Neuron (in vitro differentiated cells): ENCODE measurements at regions not wholly inside any gene's neighbourhood (a gene's known extent, or its start where the extent isn't known, plus 50 kb on each side); places are given as distances from the start of the nearest gene placed in this dataset.
A peak's percentile ranks its signal among the peaks of the same experiment; 100 is the strongest.

Experiments
- H2AFZ ChIP-seq: one replicate; pipeline ENCODE4 v1.6.1; 2013; ENCODE audit warnings: low read depth, mild to moderate bottlenecking, inconsistent platforms, low read length, moderate library complexity
- H3K27me3 ChIP-seq: one replicate; pipeline ENCODE4 v1.6.1; 2013; ENCODE audit warnings: low read length; ENCODE audit not compliant: insufficient read depth
- H3K36me3 ChIP-seq: one replicate; pipeline ENCODE4 v1.6.1; 2013; ENCODE audit warnings: low read length; ENCODE audit not compliant: insufficient read depth
- H3K4me1 ChIP-seq: one replicate; pipeline ENCODE4 v1.6.1; 2013; ENCODE audit warnings: low read length; ENCODE audit not compliant: insufficient read depth
- H3K4me3 ChIP-seq: 2 replicates; pipeline ENCODE4 v1.5.1; 2013; ENCODE audit warnings: mild to moderate bottlenecking, low read length, moderate library complexity
- H3K9me3 ChIP-seq: one replicate; pipeline ENCODE4 v1.6.1; 2013; ENCODE audit warnings: low read length

DNA sequence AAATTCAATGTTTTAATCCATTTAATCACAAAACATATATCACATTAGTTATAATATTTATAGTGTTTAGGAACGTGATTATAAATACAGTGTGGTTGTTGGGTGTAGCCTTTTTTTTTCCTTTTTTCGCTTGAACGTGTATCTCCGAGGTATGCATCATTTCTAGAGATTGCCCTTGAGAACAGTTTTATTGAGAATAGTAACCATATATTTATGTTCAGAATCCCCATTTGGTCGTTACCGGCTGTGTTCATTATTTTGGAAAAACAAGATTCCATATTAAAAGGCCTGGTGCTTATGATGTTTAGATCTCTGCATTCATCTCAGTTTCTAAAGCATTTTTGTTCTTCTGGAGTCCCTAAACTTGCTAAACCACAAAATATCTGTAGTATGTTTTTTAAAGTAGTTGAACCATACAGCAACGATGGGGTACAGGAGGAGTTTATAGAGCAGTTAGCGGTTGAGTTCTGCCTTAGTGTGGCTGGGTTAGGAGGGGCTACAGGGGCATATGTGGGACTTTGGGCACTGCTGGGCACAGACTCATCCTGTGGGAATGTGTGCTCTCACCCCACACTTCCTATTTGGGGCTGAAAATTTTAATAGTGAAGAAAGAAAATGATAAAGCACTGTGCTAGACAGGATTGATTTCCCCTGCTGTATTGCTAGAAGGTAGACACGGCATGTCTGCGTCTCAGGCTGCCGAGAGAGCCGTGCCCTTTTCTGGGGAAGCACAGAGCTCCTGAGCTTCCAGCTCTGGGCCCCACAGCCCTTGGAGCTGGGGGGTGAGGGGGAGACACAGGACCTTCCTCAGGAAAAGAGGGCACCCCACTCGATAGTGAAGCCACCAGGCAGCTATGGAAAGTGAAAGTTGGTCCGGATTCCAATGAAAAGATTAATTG lies 81.5 kb upstream of the PPARA start:
- no peak overlapping the region for H3K4me3 ChIP-seq
- H3K27me3 ChIP-seq = peaks cover 92% of the 10 kb centered on the region
- H3K4me1 ChIP-seq = no peaks in the 10 kb centered on the region
- no peaks in the 10 kb centered on the region for H3K36me3 ChIP-seq
- H3K9me3 ChIP-seq = no peaks in the 10 kb centered on the region
- no peak overlapping the region for H2AFZ ChIP-seq

DNA sequence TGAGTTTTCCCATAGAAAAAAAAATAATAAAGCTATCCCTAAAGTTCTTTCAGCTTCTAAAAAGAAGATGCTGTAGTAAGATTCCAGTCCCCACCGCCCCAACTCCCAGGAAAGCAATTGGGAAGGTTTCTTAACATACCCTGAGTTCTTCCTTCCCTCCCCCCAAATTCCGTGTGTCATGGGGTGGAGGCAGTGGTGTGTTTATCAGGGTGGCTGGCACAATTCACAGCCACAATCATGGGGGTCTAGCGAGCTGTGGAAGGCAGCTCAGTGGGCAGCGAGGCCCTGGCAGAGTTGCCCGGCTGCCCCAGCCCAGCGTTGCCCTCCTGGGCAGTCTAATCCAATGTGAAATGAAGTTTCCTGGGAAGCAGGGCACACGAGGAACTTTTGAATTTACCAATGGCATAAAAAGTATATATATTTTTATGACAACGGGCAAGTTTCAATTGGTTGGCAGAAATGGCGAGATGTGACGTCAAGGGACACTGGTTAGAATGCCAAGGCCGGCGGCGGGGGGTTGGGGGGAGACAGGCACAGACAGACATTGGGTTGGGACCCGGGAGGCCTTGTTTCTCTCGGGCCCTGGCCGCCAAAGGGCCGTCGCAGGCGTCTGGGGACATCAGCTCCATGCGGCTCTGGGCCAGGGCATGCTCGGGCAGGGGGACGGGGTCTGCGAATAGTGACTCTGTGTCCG lies 80.7 kb upstream of the PPARA start:
- no peaks in the 10 kb centered on the region for H3K9me3 ChIP-seq
- no peak overlapping the region for H3K4me3 ChIP-seq
- peaks cover 92% of the 10 kb centered on the region for H3K27me3 ChIP-seq
- H3K4me1 ChIP-seq = no peaks in the 10 kb centered on the region
- no peaks in the 10 kb centered on the region for H3K36me3 ChIP-seq
- H2AFZ ChIP-seq = no peak overlapping the region

DNA sequence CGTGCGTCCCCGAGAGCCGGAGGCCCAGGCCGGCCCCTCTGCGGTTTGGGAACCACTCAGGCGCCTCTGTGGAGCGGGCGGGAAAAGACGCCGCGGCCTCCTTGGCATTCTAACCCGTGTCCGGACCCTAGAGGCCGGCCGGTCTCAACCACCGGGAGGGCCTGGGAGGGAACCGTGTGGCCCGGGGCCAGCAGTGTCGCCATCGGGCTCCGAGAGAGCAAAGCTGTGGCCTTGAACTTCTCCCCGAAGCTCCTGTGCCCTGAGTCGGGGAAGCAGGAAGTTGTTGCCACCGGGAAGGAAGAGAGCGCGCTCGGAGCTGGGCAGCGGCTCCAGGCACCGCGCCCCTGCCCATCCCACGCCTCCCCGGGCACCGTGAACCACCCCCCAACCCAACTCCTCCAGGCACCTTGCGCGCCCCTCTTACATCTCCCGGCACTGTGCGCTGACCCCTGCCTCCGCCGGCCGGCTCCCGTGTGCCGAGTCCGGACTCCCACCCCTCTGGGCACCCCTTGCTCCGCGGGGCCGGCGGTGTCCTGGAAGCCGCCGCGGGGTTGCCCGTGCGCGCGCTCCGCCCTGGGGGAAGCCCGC lies 80.0 kb upstream of the PPARA start:
- Histone ChIP-seq H3K4me1 (no peaks in the 10 kb centered on the region), H3K4me3 (no peak overlapping the region), H3K9me3 (no peaks in the 10 kb centered on the region), H3K27me3 (peaks cover 92% of the 10 kb centered on the region), H3K36me3 (no peaks in the 10 kb centered on the region), H2AFZ (no peak overlapping the region)

DNA sequence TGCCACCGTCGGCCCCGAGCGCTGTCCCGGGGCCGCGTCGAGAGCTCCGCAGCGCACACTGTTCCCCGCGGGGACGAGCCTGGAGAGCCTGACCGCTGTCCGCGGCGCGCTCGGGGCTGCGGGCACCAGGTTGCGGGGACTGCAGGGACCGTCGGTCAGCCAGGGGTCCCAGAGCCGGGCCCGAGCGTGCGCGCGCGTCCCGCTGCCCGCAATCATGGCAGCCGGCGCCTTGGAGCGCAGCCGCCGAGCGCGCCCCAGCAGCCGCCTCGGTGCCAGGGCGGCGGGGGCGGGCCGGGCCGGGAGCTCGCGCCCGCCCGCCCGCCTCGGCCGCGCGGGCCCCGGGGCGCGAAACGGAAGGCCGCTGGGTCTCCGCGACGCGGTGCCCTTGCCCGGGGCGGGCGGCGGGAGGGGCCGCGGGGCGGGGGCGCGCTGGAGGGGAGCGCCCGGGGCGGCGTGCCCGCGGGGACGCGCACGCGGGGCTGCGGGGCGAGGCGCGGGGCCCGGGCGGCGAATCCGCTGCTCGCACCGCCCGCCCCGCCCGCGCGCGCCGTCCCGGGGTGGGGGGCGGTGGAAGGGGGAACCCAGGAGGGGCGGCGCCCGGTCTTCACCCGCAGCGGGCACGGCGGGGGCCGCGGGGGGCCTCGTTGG lies 79.4 kb upstream of the PPARA start:
- peaks cover 92% of the 10 kb centered on the region for H3K27me3 ChIP-seq
- H3K9me3 ChIP-seq = no peaks in the 10 kb centered on the region
- no peaks in the 10 kb centered on the region for H3K36me3 ChIP-seq
- H3K4me1 ChIP-seq = no peaks in the 10 kb centered on the region
- H2AFZ ChIP-seq = no peak overlapping the region
- peak overlapping the region; percentile 34 for H3K4me3 ChIP-seq

DNA sequence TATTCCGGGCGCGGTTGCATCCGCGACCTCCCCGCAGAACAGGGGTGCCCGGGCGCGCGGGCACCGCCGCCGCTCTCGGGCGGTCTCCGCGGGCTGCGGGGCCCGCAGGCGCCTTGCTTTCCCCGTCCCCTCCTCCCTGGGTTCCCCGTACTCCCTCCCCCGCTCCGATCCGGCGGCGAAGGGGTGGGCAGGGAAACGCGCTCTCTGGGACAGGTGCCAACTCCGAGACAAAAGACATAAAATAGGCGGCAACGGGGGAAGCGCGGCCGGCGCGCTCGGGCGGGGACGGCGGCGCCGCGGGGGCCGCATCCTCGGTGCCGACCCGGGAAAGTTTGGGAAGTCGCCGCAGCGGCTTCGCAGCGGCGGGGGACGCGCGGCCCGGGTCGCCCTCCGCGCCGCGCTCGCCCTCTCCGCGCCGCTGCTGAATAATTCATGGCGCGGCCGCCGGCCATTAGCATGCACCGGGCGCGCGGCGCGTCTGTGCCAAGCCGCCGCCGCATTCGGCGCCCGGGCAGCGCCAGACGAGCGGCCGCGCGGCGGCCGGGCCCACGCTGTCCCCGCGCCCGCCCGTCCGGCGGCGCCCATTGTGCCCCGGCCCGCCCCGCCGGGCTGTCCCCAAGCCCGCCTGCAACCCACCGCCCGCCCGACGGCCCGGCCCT lies 78.7 kb upstream of the PPARA start:
- H3K36me3 ChIP-seq = no peaks in the 10 kb centered on the region
- peak overlapping the region; percentile 34 for H3K4me3 ChIP-seq
- peaks cover 93% of the 10 kb centered on the region for H3K27me3 ChIP-seq
- H2AFZ ChIP-seq = no peak overlapping the region
- H3K4me1 ChIP-seq = no peaks in the 10 kb centered on the region
- H3K9me3 ChIP-seq = no peaks in the 10 kb centered on the region

DNA sequence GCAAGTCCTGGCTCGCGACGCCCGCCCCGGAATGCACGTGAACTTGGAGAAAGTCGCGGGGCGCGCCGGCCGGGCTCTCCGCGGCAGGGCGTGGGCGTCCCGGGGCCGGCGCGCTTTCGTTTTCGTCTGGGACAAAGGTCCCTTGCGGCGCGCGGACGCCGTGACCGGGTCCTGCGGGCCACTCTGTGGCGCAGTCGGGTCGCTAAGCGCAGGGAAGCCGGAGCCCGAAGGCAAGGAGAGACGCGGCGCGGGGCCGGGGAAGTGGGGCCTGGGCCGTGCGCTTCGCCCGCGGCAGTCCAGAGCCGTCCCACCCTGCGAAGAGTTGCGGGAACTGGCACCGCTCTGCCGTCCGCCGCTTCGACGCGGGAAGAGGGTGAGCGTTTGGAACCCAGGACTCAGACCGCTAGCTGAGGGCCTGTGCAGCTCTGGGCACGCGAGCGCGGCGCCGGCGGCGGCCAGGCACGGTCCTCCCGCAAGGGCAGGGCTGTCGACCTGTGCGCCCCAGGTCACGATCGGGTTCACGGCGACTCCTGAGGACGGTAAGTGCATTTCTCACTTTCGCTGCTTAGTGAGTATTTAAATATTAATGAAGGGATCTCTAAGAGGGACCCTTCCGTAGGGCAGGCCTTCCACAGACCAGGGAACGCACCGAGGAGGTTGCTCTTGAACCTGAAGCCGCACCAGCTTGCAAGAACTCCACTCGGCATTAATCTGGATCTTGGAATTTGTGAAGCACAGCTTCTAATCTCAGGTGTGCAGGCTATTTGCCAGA lies 78.0 kb upstream of the PPARA start:
- H3K9me3 ChIP-seq = no peaks in the 10 kb centered on the region
- no peaks in the 10 kb centered on the region for H3K36me3 ChIP-seq
- H2AFZ ChIP-seq = no peak overlapping the region
- no peaks in the 10 kb centered on the region for H3K4me1 ChIP-seq
- H3K4me3 ChIP-seq = no peak overlapping the region
- H3K27me3 ChIP-seq = peaks cover 93% of the 10 kb centered on the region

DNA sequence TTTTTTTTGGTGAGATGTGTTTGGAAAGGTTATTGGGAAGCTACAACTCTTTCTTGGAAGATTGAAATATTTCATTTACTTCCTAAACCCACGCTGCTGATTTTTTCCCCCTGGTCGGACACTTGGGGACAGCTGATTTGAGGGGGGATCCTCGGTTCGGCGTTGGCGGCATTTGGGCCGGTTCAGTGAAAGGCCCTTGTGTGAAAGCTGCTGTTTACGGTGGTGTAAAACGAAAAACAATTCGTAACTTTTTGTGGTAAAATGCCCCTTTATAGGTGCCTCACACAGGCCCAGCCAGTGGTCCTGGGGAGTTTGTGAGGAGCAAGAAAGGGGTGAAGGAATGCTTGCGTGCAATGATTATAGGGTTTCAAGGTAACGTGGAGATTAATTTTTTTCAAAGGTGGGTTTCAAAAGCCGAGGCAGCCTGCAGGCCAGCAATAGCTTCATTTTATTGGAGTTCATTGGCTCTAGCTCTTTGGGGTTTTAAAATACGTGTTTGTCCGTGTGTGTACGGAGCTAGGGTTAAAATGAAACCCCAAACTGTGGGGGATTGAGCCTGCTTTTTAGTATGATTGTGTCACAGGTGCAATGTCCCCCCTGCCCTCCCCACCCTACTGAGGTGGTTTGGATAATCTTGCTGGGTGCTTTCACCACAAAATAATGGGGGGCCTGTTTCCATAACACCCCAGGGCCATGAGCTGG lies 77.2 kb upstream of the PPARA start:
- H3K27me3 ChIP-seq = peaks cover 92% of the 10 kb centered on the region
- H3K4me3 ChIP-seq = no peak overlapping the region
- no peaks in the 10 kb centered on the region for H3K4me1 ChIP-seq
- H3K36me3 ChIP-seq = no peaks in the 10 kb centered on the region
- no peaks in the 10 kb centered on the region for H3K9me3 ChIP-seq
- no peak overlapping the region for H2AFZ ChIP-seq

DNA sequence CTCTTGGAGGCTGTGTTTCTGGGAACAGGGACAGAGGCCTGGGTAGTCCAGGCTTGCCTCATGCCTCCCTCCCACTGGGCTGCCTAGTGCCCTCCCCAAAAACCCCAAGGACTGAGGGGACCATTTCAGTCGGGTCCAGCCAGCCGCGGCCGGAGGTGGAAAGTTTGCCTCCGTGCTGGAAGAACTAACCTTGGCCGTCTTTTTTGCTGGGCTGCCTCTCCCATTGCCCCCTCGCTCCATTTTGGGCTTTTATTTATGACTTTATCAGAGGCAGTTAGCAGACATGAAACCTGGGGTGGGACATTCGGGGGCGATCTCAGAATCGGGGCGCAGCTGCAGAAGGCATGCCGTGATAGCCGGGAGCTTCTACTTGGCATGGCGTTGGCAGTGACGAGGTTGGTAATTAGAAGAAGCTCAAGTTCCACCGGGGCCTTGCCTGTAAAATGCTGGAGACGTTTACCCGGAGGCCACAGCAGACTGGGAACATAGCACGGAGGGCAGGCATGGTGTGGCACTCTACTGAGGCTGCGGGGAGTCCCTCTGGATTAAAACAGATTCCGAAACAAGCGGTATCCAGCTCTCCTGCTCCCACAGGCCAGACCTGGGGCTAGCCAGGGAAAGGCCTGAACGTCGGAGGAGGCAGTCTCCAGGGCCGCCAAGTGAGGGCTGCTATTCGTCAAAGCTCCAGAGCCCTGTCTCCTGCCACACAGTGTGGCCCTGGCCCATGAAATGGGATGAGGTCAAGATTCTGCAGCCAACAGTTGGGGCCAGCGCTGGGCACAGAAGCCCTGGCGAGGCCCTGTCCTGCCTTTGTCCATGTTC lies 76.4 kb upstream of the PPARA start:
- H3K4me1 ChIP-seq = no peaks in the 10 kb centered on the region
- no peaks in the 10 kb centered on the region for H3K36me3 ChIP-seq
- no peak overlapping the region for H3K4me3 ChIP-seq
- no peaks in the 10 kb centered on the region for H3K9me3 ChIP-seq
- H3K27me3 ChIP-seq = peaks cover 92% of the 10 kb centered on the region
- H2AFZ ChIP-seq = no peak overlapping the region

DNA sequence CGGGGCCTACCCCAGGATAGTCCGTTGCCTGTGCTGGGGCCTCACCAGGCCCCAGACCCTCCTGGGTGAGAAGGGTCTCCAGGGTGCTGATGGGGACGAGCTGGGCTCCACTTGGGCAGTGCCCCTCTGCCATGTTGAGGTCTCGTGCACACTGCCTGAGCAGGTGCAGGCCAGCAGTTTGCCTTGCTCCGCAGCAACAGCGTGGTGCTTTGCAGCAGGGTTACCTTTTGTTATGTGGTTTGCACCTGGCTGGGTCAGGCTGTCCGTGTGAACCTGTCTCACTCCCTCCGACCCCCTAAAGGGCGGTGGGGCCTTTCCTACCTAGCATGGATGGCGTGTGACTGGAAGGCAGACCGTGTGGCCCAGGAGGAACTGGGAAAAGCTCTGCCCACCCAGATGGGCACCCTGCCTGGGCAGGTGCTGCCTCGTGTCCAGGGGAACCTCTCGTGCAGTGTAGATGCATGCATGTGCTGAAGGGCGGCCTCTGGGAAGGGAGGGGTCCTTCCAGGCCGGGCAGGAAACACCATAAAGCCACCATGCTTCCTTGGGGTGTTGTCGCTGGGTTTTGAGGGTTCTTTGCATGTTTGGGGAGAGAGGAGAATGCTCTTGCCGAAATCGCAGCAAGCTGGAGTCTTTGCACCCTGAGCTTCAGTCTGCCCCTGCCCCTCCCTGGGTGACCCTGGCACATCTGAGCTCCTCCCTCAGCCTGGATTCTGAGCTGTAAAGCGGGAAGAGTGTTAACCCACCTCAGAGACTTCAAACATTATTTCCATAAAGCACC lies 75.4 kb upstream of the PPARA start:
- Histone ChIP-seq H3K36me3 (no peaks in the 10 kb centered on the region), H2AFZ (no peak overlapping the region), H3K4me3 (no peak overlapping the region), H3K27me3 (peaks cover 90% of the 10 kb centered on the region), H3K4me1 (no peaks in the 10 kb centered on the region), H3K9me3 (no peaks in the 10 kb centered on the region)

DNA sequence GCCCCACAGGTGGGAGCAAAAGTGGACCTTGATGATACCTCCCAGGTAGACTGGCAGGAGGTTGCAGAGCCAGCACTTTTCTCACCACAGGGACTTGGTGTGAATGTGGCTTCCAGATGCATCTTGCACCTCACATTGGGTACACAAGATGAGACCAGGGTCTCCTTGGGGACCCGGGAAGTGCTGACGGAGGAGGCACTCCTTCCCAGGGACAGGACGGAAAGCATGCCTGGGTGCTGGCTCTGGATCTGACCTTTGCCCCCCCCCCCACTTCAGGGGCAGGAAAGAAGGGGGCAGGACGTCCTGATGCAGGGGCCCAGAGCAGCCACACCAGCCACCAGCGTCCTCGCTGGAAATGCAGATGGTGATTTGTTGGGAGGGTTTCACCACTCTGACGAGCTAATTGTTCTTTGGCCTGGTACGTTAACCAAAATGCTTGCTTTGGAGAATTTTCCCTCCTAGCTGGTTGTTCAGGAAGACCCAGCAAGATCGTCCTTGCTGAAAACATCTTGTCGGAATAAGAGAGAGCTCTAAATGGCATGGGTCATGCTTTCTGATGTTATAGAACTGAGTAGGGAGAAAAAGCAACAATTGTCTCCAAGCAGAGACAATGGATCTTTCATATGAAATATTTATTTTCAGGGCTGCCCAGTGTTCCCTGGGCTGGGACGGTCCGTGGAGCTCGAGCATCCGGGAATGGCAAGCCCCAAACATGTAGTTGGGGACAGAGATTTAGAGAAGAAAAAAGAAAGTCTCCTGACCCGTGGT lies 74.4 kb upstream of the PPARA start:
- peaks cover 81% of the 10 kb centered on the region for H3K27me3 ChIP-seq
- H3K4me1 ChIP-seq = no peaks in the 10 kb centered on the region
- H3K36me3 ChIP-seq = no peaks in the 10 kb centered on the region
- no peak overlapping the region for H2AFZ ChIP-seq
- no peaks in the 10 kb centered on the region for H3K9me3 ChIP-seq
- no peak overlapping the region for H3K4me3 ChIP-seq
